Thyroid gland (tissue), 4 donors: ENCODE measurements at regions not wholly inside any gene's neighbourhood (a gene's known extent, or its start where the extent isn't known, plus 50 kb on each side); places are given as distances from the start of the nearest gene placed in this dataset.

ENCODE experiments used
- CTCF ChIP-seq, 6 experiments: fragments of 200-600 bp in 3 of 6; fragments of 450-650 bp in 3 of 6; sonication (generic) in 3 of 6; IDR thresholded peaks; one replicate each; pipeline ENCODE4 v1.5.1; 2016 to 2019; ENCODE audit warnings: antibody characterized with exemption in 6 of 6, mild to moderate bottlenecking in 2 of 6, inconsistent platforms in 1 of 6, moderate library complexity in 1 of 6
- POLR2A ChIP-seq, 2 donors: fragments of 450-650 bp; IDR thresholded peaks; one replicate each; pipeline ENCODE4 v1.6.1; 2017; ENCODE audit warnings: antibody characterized with exemption in 2 of 2, mild to moderate bottlenecking in 2 of 2, moderate library complexity in 1 of 2

- TF ChIP-seq CTCF (IDR thresholded peaks at IDR 0.05), result no peak
- TF ChIP-seq POLR2A (IDR thresholded peaks at IDR 0.05), result no peak
Measured at GRCh38 chr2:51329512-51329911, 297.6 kb upstream of the NRXN1 start.
